22Rv1 (cell line): ENCODE measurements at regions not wholly inside any gene's neighbourhood (a gene's known extent, or its start where the extent isn't known, plus 50 kb on each side); places are given as distances from the start of the nearest gene placed in this dataset.

ENCODE experiments used
- CTCF ChIP-seq: fragments of 450-650 bp; IDR thresholded peaks from 2 replicates; pipeline ENCODE4 v1.5.1; 2017; ENCODE audit warnings: mild to moderate bottlenecking
- ZFX ChIP-seq: fragments of 450-650 bp; IDR thresholded peaks from 2 replicates; pipeline ENCODE4 v1.6.1; 2017; ENCODE audit warnings: antibody characterized with exemption, borderline replicate concordance

- TF ChIP-seq CTCF (no peak), ZFX (no peak)
Observed at GRCh38 chr3:10667269-10667668, 148.8 kb upstream of the SLC6A11 start.
